ENCODE measurements at regions not wholly inside any gene's neighbourhood (a gene's known extent, or its start where the extent isn't known, plus 50 kb on each side); places are given as distances from the start of the nearest gene placed in this dataset.

DNA sequence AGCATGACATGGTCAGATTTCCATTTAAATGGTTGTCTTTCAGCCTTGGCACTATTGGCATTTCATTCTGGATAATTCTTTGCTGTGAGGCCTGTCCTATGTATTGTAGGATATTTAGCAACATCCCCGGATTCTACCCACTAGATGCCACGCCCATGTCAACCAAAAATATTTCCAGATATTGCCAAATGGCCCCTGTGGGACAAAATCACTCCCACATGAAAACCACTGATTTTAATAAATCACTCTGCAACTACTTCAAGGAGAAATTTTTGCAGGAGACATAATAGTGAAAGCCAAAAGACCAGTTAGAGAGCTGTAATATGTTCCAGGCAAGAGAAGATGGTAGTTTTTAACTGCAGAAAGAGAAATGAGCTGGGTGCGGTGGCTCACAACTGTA, 55.9 kb upstream of the RARB start:
- no peak overlapping the region for H3K4me3 ChIP-seq
- no peaks in the 10 kb centered on the region for H3K4me1 ChIP-seq
- no peak for DNase-seq (ENCODE audit: low spot score in 2 of 2)
- intact Hi-C loops (cut with DNase I) = no loop called here
- no peak overlapping the region for H3K27ac ChIP-seq
- H3K36me3 ChIP-seq = no peaks in the 10 kb centered on the region
- TF ChIP-seq, protein P1, sequence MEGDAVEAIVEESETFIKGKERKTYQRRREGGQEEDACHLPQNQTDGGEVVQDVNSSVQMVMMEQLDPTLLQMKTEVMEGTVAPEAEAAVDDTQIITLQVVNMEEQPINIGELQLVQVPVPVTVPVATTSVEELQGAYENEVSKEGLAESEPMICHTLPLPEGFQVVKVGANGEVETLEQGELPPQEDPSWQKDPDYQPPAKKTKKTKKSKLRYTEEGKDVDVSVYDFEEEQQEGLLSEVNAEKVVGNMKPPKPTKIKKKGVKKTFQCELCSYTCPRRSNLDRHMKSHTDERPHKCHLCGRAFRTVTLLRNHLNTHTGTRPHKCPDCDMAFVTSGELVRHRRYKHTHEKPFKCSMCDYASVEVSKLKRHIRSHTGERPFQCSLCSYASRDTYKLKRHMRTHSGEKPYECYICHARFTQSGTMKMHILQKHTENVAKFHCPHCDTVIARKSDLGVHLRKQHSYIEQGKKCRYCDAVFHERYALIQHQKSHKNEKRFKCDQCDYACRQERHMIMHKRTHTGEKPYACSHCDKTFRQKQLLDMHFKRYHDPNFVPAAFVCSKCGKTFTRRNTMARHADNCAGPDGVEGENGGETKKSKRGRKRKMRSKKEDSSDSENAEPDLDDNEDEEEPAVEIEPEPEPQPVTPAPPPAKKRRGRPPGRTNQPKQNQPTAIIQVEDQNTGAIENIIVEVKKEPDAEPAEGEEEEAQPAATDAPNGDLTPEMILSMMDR (IDR thresholded peaks at IDR 0.05) = no peak
- no peaks in the 10 kb centered on the region for H3K9me3 ChIP-seq
- H3K27me3 ChIP-seq = no peaks in the 10 kb centered on the region

DNA sequence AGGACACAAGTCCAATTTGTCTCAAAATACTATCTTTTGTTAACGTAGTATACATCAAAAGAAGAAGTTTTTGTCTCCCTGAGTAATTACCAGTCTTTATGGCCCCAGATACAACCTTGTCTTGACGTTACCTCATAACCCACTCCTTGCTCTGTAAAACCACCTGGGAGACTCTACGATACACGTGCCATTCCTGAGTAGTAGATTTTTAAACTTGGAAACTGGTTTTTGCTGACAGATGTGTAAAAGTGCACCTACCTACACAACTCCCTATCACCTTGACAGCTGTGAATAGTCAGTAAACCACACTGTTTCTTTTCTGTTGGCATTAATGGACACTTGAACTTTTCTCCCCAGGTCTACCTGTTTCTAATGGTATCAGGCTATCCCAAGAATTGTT, 51.7 kb upstream of the RARB start:
- no peaks in the 10 kb centered on the region for H3K4me1 ChIP-seq
- no peak overlapping the region for H3K4me3 ChIP-seq
- TF ChIP-seq, protein P1 (IDR thresholded peaks at IDR 0.05) = no peak
- DNase-seq (ENCODE audit: low spot score in 2 of 2) = no peak
- H3K36me3 ChIP-seq = no peaks in the 10 kb centered on the region
- H3K27ac ChIP-seq = no peak overlapping the region
- H3K9me3 ChIP-seq = no peaks in the 10 kb centered on the region
- H3K27me3 ChIP-seq = no peaks in the 10 kb centered on the region
- intact Hi-C loops (cut with DNase I) = no loop called here

DNA sequence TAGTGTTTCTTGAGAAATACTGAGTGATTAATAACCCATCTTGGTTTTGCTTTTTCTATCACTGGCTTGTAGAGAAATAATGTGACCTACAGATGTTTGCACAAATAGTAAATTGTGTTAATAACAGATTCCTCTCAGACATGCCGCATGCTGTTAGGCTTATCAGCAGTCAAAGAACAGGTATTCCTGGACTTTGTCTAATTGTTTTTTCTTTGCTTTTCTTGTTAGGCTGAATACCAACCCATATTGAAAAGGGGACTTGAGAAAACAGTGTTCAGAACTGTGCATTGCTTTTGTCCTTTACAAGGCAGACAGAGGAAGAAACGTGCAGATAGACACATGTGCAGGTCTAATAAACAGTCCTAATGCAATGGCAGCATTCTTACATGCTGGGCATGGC, 51.0 kb upstream of the RARB start:
- H3K9me3 ChIP-seq = no peaks in the 10 kb centered on the region
- no peak overlapping the region for H3K4me3 ChIP-seq
- H3K27ac ChIP-seq = no peak overlapping the region
- no peaks in the 10 kb centered on the region for H3K4me1 ChIP-seq
- intact Hi-C loops (cut with DNase I) = no loop called here
- H3K36me3 ChIP-seq = no peaks in the 10 kb centered on the region
- H3K27me3 ChIP-seq = no peaks in the 10 kb centered on the region
- TF ChIP-seq, protein P1 (IDR thresholded peaks at IDR 0.05) = no peak
- DNase-seq (ENCODE audit: low spot score in 2 of 2) = no peak

Data from ascending aorta (tissue), 2 donors.